ENCODE measurements at regions not wholly inside any gene's neighbourhood (a gene's known extent, or its start where the extent isn't known, plus 50 kb on each side); places are given as distances from the start of the nearest gene placed in this dataset.
"Not testable (repeated sequence)": the region's sequence is repeated elsewhere in the genome, so short reads cannot be mapped to it uniquely, and the experiment has no call there.

DNA sequence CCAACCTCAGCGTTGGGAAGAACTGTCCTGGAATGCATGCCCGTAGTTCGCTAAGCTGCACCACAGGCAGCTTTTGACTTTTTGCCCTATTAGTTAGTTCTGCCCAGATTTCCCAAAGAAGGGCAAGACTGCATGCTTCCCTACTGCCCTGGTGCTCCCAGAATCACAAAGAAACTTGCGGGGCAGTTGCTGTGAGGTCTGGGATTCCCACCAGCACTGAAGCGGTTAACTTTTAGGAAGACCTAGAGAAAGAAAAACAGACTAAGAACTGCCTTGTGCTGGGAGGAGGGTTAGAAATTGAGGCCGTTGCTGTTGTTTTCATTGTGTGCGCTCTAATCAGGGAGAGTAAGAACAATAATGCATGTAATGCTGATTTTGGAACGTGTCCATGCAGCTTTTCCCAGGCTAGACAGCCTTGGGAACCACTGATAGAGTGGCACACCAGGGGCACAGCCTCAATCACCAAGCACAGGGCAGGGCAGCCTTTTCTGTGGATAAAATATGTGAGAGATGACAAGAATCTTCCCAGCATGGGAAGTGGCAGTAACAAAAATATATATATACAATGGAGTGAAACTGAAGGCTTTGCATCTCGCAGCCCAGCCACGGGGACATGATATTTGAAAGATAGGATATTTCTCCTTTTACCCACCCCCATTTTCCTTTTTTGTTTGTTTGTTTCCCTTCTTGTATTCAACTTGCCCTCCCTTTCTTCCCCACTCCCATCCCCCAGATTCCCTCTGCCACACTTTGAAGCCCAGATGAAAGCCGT, 137.7 kb upstream of the HEY2 start:
- in situ Hi-C loops (cut with HindIII; ENCODE audit: low pct_unique_long_range_greater_than_20kb, low sequenced_read_pairs): no loop called here
- peak; percentile 96 for DNase-seq (ENCODE audit: low read depth)

DNA sequence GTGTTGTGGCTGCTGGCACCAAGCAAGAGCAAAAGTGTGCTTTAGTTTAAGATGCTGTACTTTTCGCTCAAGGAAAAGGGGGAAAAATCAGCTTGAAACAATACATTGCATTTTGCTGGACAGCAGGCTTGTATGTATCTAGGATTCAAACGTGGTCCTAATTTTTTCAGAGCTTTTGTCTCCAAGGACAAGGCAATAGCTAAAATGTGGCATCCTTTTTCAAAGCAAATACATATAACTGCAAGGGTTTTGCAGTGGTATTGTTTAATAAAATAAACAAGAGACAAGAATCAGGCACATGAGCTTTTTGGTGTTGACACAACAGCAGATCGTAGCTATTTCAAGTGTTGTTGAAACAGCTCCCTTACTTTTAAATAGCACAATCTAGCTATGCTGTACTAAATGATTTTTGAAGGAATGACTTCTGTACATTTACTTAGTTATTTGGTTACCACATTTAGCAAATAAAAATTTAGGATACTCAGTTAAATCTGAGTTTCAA, 137.0 kb upstream of the HEY2 start:
- in situ Hi-C loops (cut with HindIII; ENCODE audit: low pct_unique_long_range_greater_than_20kb, low sequenced_read_pairs): no loop called here
- no peak for DNase-seq (ENCODE audit: low read depth)

DNA sequence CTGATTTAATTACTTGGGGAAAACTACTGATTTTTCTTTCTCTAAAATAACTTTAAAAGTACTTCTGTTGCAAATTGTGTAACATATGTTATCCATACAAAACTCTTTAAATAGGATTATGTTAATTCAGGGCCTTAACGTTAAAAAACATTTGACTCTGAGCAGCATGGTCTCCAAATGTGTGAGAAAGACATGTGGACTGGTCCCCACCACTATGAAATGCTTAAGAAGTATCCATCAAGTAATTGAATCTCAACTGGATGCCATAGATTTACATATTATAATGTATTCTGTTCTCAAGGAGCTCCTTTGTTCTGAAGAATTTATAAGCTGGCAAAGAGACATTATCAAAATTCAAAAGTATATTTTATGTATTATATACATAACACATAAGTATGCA, 130.8 kb upstream of the HEY2 start:
- no peak for DNase-seq (ENCODE audit: low read depth)
- in situ Hi-C loops (cut with HindIII; ENCODE audit: low pct_unique_long_range_greater_than_20kb, low sequenced_read_pairs): no loop called here

DNA sequence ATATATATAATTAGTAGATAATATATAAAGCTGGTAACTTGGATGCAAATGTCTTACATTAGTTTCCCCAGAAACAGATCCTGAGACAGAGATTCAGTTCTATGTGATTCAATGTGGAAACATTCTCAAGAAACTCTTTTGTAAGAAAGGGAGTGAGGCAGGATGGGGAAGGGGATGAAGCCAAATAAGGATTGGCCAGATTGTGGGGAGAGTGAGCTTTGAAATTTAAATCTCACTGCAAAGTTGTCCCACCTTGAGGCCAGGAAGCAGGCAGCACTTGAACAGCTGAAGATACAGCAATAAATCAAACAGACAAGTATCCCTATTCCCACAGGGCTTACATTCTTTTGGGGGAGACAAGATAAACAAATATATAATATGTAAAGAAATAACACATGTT, 126.3 kb upstream of the HEY2 start:
- DNase-seq (ENCODE audit: low read depth): no peak
- in situ Hi-C loops (cut with HindIII; ENCODE audit: low pct_unique_long_range_greater_than_20kb, low sequenced_read_pairs): no loop called here

DNA sequence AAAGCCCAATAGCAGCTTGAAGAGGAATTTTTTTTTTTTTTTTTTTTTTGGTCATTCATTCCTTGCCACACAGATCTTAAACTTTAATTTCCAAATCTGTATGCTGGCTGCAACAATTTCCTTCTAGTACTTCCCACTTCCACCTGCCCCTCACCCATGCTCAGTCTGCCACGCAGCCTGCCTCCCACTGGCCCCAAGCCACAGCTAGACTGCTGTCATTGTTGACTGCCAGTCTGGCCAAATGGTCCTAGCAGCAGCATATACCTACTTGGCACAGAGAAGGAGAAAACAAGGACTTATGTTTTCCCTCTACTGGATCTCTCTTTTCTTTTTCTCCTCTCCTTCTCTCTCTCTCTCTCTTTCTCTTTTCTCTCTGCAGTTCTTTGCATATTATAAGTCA, 118.3 kb upstream of the HEY2 start:
- in situ Hi-C loops (cut with HindIII; ENCODE audit: low pct_unique_long_range_greater_than_20kb, low sequenced_read_pairs): no loop called here
- DNase-seq (ENCODE audit: low read depth): no peak

DNA sequence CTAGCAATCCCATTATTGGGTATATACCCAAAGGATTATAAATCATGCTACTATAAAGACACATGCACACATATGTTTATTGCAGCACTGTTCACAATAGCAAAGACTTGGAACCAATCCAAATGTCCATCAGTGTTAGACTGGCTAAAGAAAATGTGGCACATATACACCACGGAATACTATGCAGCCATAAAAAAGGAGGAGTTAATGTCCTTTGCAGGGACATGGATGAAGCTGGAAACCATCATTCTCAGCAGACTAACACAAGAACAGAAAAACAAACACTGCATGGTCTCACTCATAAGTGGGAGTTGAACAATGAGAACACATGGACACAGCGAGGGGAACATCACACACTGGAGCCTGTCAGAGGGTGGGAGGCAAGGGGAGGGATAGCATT, 113.4 kb upstream of the HEY2 start:
- in situ Hi-C loops (cut with HindIII; ENCODE audit: low pct_unique_long_range_greater_than_20kb, low sequenced_read_pairs); DNase-seq (ENCODE audit: low read depth): not testable (repeated sequence)

DNA sequence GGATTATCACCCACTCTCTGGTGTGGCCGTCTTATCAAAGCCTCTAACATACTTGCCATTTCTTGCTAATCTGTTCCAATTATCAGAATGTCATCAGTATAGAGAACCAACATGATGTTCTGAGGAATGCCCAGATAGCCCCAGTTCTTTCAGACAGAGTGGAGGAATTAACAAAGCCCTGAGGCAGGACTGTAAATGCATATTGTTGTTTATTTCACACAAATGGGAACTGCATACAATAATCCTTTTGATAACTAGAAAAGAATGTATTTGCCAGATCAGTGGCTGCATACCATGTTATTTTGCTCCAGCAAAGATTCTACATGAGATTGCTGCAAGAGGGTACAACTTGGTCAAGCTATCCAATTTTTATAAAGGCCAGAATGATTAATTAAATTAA, 112.8 kb upstream of the HEY2 start:
- in situ Hi-C loops (cut with HindIII; ENCODE audit: low pct_unique_long_range_greater_than_20kb, low sequenced_read_pairs): no loop called here
- DNase-seq (ENCODE audit: low read depth): no peak

DNA sequence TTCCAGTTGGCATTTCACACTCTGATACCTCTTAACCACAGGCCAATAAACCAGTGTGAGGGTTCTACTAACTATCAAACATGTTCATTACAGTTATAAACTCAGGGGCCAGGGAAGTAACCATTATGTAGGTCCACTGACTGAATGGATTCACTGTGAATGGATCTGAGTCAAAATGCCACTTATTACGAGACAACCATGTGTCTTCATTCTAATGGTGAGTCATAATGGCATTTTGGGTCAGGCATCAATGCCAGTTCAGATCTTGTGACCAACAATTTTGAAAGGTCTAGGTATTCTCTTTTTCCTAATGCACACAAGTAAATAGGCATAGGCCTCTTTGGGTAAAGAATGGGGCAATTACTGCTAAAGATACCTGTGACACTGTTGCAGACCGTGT, 112.2 kb upstream of the HEY2 start:
- in situ Hi-C loops (cut with HindIII; ENCODE audit: low pct_unique_long_range_greater_than_20kb, low sequenced_read_pairs): no loop called here
- DNase-seq (ENCODE audit: low read depth): no peak

DNA sequence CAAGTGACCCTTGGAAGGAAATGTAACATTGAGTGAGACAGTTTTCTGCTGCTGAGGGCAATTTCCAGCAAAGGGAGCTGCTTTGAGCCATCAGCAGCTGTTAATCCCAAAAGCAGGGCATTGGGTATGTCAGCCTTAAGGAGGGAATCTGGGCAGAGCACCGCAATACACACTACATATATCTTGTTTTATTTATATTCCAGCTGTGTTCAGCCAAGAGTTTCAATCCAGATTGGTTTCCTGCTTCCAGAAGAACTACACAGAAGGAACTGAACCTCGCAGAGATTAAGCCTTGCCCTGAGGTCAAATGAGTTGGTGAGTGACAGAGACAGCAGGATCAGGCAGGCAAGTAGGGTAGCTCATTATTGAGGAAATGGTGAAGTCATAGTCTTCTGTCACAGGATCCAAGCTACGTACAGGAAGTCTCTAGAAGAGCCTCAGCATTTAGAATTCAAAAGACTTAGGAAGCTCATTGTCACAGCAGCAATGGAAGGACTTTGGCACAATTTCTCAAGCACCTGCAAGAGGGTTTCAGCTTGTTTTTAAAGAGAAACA, 109.9 kb upstream of the HEY2 start:
- DNase-seq (ENCODE audit: low read depth): no peak
- in situ Hi-C loops (cut with HindIII; ENCODE audit: low pct_unique_long_range_greater_than_20kb, low sequenced_read_pairs): no loop called here

DNA sequence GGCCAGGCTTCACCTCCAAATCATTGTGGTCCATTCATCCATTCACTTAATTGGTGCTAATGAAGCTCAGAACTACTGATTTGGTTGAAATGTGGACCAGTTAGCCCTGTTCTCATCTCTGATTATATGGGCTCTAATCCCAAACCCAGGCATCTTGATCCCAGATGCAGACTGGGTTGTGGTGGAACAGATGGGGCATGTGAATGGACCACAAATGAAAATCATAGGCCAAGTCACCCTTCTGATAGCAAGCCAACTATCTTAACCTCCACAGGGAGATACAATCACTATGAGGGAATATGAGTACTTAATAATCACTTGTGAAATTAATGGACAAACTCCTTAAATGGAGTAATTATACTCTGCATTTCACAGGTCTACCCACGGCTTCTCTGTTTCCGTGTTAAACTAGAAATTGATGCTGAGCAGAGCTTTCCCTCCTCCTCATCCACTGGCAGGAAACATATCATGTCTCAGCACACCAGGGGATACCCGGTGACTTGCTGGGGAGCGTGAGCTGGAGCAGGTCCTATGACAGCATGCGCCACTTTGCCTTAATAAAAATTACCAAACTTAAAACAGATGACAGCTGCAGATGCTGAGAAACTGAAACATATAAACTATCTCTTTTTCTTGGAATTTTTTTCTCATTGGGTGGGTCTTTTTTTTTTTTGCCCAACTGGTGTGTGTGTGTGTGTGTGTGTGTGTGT, 108.8 kb upstream of the HEY2 start:
- in situ Hi-C loops (cut with HindIII; ENCODE audit: low pct_unique_long_range_greater_than_20kb, low sequenced_read_pairs): no loop called here
- no peak for DNase-seq (ENCODE audit: low read depth)

DNA sequence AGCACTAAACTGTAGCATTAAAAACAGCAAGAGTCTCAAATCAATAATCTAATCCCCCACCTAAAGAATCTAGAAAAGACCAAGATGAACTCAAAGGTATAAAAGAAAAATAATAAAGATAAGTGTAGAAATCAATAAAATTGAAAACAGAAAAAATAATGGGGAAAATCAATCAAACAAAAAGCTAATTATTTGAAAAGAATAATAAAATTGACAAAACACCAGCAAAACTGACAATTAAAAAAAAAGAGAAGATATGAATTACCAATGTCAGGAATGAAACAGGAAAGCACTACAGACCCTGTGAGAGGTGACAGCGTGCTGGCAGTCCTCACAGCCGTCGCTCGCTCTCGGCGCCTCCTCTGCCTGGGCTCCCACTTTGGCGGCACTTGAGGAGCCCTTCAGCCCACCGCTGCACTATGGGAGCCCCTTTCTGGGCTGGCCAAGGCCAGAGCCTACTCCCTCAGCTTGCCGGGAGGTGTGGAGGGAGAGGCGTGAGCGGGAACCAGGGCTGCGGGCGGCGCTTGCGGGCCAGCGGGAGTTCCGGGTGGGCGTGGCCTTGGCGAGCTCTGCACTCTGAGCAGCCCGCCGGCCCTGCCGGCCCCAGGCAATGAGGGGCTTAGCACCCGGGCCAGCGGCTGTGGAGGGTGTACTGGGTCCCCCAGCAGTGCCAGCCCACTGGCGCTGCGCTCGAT, 105.3 kb upstream of the HEY2 start:
- in situ Hi-C loops (cut with HindIII; ENCODE audit: low pct_unique_long_range_greater_than_20kb, low sequenced_read_pairs); DNase-seq (ENCODE audit: low read depth): not testable (repeated sequence)

DNA sequence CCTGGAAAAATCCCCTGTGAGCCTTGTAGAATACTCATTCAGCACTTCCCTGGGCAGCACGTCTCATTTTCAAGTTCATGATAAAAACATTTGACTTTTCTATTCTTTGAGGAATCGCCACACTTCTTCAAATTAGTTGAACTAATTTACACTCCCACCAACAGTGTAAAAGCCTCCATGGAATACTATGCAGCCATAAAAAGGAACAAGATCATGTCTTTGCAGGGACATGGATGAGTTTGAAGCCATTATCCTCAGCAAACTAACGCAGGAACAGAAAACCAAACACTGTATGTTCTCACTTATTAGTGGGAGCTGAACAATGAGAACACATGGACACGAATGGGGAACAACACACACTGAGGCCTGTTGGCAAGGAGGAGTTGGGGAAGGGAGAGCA, 102.0 kb upstream of the HEY2 start:
- no peak for DNase-seq (ENCODE audit: low read depth)
- in situ Hi-C loops (cut with HindIII; ENCODE audit: low pct_unique_long_range_greater_than_20kb, low sequenced_read_pairs): no loop called here

DNA sequence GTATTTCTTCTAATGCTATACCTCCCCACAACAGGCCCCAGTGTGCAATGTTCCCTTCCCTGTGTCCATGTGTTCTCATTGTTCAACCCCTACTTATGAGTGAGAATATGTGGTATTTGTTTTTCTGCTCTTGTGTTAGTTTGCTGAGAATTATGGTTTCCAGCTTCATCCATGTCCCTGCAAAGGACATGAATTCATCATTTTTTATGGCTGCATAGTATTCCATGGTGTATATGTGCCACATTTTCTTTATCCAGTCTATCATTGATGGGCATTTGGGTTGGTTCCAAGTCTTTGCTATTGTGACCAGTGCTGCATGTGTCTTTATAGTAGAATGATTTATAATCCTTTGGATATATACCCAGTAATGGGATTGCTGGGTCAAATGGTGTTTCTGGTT, 95.7 kb upstream of the HEY2 start:
- DNase-seq (ENCODE audit: low read depth); in situ Hi-C loops (cut with HindIII; ENCODE audit: low pct_unique_long_range_greater_than_20kb, low sequenced_read_pairs): not testable (repeated sequence)

DNA sequence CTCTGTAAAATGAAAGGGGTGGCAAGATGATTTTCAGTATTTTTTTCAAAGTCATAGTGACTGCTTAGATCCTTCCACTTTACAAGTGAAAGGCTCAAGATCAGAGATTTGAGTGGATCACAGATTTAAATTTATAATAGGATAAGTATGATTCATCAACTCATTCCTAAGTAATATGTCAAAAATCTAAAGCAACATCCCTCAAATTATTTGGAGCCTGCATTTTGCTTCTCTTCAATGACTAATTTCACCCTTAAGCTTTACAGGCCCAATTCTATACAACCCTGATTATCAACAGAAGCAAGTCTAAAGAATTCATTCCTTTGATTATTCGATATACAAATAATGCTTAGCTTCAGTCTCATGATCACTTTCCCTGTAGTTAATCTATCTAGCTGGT, 93.9 kb upstream of the HEY2 start:
- in situ Hi-C loops (cut with HindIII; ENCODE audit: low pct_unique_long_range_greater_than_20kb, low sequenced_read_pairs): no loop called here
- no peak for DNase-seq (ENCODE audit: low read depth)

DNA sequence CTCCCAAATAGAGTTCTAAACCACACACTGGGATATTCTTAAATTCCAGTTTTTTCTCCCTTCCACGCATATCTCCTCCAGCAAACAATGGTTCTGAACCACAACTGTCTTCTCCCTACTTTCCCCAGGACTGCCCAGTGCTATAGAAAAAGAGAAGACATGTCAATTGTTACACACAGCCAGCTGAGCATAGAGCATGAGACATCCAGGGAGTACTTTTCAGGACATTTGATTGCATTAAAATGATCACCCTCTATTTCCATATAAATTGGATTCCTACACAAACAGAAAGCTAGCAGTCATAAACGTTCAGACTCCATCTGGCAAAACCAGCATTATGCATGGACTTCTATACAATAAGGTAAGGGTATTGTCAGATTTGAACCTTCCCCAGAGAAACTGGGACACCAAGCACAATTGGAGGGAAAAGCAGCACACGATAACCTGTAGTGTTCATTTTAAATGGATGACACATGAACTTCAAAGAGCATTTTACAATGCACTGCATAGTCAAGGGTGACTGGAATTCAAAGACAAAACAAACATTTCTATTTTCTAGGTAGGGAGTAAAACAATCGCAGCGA, 93.1 kb upstream of the HEY2 start:
- DNase-seq (ENCODE audit: low read depth): no peak
- in situ Hi-C loops (cut with HindIII; ENCODE audit: low pct_unique_long_range_greater_than_20kb, low sequenced_read_pairs): no loop called here

DNA sequence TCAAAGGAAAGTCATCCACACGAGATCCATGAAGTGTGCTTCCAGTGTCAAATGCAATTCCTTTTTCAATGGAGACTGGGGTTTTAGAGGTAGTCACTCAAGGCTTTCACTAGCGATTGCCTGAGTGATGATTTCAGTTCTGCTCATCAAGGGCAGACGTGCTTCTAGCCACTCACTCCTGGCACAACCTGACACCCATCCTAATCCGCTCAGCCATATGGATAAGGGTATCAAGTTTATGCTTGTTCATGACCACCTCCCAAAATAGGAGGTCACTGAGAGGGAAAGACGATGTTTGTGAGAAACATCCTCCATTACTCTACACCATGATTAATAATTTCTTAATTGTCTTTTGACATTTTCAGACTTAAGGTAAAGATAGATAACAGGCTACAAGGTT, 91.3 kb upstream of the HEY2 start:
- in situ Hi-C loops (cut with HindIII; ENCODE audit: low pct_unique_long_range_greater_than_20kb, low sequenced_read_pairs): no loop called here
- no peak for DNase-seq (ENCODE audit: low read depth)

DNA sequence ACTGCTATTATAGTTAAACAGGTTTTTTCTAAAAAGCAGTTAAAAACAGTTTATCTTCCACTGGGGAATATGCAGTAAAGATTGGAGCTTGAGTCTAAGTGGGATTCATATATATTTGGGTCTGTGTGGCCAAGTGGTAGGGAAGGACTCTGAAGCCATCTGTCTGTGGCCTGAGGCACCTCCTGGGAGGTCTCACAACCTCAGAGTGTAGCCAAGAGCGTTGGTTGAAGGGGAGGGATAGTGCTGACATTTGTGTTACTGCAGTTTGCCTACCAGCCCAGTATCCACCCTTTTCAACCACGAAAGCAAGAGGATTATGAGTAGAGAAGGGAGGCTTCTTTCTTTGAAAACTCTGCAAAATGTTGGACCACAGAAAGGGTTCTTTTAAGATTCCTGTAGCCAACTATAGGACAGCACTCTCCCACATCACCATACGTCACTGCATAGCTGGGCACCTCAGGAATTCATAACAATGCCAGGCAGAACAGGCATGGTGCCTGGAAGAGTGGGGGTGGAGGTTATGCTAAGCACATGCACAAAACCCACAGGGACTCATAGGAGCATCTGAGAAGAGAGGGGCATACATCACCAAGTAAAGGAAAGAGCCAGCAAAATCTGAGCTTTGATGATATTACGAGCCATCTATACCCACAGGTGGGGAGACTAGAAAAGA, 90.5 kb upstream of the HEY2 start:
- in situ Hi-C loops (cut with HindIII; ENCODE audit: low pct_unique_long_range_greater_than_20kb, low sequenced_read_pairs): no loop called here
- DNase-seq (ENCODE audit: low read depth): no peak

DNA sequence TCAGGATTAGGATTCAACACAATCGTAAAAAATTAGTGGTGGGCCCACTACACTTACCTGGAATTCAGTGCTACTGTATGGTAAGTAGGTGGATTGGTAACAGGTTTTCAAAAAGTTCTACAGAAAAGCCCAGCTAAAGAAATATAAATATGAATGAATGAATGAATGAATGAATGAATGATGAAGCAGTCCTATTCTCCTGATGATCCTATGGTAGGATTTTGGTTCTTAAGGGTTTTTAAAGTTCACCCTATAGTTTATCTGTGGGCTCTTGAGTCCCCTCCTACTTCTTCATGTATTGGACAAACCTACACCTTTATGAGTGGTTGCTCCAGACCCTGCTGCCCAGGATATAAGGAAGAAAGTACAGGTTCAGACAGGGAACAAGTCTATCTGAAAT, 89.5 kb upstream of the HEY2 start:
- in situ Hi-C loops (cut with HindIII; ENCODE audit: low pct_unique_long_range_greater_than_20kb, low sequenced_read_pairs): no loop called here
- DNase-seq (ENCODE audit: low read depth): no peak

Data from Caki2 (cell line).